PFSK-1 (cell line): ENCODE measurements at regions not wholly inside any gene's neighbourhood (a gene's known extent, or its start where the extent isn't known, plus 50 kb on each side); places are given as distances from the start of the nearest gene placed in this dataset.

Experiments
- FOXP2 ChIP-seq: optimal IDR thresholded peaks from 2 replicates; pipeline ENCODE3; 2011; ENCODE audit warnings: borderline replicate concordance, control low read depth, inconsistent platforms; ENCODE audit not compliant: insufficient read depth; ENCODE audit errors: extremely low read length, extremely low read depth
- POLR2AphosphoS5 ChIP-seq: IDR thresholded peaks from 2 replicates; pipeline ENCODE4 v1.6.1; 2012; ENCODE audit warnings: low read depth, mild to moderate bottlenecking, control low read depth, low read length, moderate library complexity
- SIN3A ChIP-seq: IDR thresholded peaks from 2 replicates; pipeline ENCODE4 v1.6.1; 2012; ENCODE audit warnings: mild to moderate bottlenecking, low read length, moderate library complexity, borderline replicate concordance; ENCODE audit not compliant: insufficient read depth
- TAF1 ChIP-seq: IDR thresholded peaks from 2 replicates; pipeline ENCODE4 v1.6.1; 2012; ENCODE audit warnings: low read length, control low read depth, borderline replicate concordance; ENCODE audit not compliant: insufficient read depth
- TF ChIP-seq, protein P1 (sequence below), 2 experiments: IDR thresholded peaks; 2 replicates each; pipeline versions ENCODE4 v1.6.1 to v1.8.0; 2011 to 2012; ENCODE audit warnings: low read depth in 2 of 2, low read length in 2 of 2, control low read depth in 1 of 2, inconsistent platforms in 1 of 2, mild to moderate bottlenecking in 1 of 2, moderate library complexity in 1 of 2; ENCODE audit not compliant: insufficient read depth in 1 of 2

DNA sequence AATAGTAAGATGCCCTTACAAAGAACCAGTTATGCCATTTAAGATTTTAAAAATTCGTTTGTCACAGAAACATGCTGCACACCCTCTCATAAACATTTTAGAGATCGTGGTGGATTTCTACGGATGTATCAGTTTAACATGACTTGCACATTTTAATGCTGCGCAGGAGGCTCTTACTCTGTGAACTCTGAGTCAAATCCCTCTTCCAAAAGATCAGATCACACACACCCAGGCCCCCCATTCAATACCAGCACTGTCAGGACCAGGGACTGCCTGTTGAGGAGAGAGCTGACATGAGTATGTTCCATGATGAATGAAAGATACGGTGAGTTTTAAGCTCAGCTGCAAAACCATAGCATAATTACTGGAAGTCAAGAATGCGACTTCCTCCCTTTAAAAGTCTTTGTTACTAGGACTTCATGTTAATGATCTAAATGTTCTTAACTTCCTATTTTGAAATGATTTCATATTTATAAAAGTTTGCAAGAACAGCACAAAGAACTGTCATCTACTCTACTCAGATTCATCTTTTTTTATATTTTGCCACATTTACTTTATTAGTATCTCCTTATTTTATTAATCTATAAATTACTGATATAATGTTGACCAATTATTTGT lies 500.2 kb downstream of the GLRX3 start:
- TF ChIP-seq, protein P1, sequence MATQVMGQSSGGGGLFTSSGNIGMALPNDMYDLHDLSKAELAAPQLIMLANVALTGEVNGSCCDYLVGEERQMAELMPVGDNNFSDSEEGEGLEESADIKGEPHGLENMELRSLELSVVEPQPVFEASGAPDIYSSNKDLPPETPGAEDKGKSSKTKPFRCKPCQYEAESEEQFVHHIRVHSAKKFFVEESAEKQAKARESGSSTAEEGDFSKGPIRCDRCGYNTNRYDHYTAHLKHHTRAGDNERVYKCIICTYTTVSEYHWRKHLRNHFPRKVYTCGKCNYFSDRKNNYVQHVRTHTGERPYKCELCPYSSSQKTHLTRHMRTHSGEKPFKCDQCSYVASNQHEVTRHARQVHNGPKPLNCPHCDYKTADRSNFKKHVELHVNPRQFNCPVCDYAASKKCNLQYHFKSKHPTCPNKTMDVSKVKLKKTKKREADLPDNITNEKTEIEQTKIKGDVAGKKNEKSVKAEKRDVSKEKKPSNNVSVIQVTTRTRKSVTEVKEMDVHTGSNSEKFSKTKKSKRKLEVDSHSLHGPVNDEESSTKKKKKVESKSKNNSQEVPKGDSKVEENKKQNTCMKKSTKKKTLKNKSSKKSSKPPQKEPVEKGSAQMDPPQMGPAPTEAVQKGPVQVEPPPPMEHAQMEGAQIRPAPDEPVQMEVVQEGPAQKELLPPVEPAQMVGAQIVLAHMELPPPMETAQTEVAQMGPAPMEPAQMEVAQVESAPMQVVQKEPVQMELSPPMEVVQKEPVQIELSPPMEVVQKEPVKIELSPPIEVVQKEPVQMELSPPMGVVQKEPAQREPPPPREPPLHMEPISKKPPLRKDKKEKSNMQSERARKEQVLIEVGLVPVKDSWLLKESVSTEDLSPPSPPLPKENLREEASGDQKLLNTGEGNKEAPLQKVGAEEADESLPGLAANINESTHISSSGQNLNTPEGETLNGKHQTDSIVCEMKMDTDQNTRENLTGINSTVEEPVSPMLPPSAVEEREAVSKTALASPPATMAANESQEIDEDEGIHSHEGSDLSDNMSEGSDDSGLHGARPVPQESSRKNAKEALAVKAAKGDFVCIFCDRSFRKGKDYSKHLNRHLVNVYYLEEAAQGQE (IDR thresholded peaks at IDR 0.05; ENCODE audit: insufficient read depth in 1 of 2, low read depth in 2 of 2, low read length in 2 of 2): no peak
- no peak for TF ChIP-seq POLR2AphosphoS5
- TF ChIP-seq TAF1: no peak
- TF ChIP-seq SIN3A: no peak
- TF ChIP-seq FOXP2: no peak
